ENCODE measurements at regions not wholly inside any gene's neighbourhood (a gene's known extent, or its start where the extent isn't known, plus 50 kb on each side); places are given as distances from the start of the nearest gene placed in this dataset.

GRCh38 chr2:16744521-16744920 lies 78.9 kb upstream of the CYRIA start:
- TF ChIP-seq POLR2A (IDR thresholded peaks at IDR 0.05) = no peak
- TF ChIP-seq POLR2AphosphoS5 (IDR thresholded peaks at IDR 0.05) = no peak

All from suprapubic skin (tissue), 4 donors.